Neural cell (in vitro differentiated cells): ENCODE measurements at regions not wholly inside any gene's neighbourhood (a gene's known extent, or its start where the extent isn't known, plus 50 kb on each side); places are given as distances from the start of the nearest gene placed in this dataset.
"Not testable (repeated sequence)": the region's sequence is repeated elsewhere in the genome, so short reads cannot be mapped to it uniquely, and the experiment has no call there.

Experiments used
- H2AFZ ChIP-seq: fragments of 200-600, 300-800 bp; sonication (generic), shearing (Covaris generic); 2 replicates; pipeline ENCODE4 v1.6.0; 2014; ENCODE audit warnings: low read depth, mild to moderate bottlenecking, antibody characterized with exemption, low read length, moderate library complexity
- H3F3A ChIP-seq: fragments of 200-600 bp; shearing (Covaris generic); 2 replicates; pipeline ENCODE4 v1.6.1; 2016; ENCODE audit warnings: mild to moderate bottlenecking, moderate library complexity, mixed read lengths, antibody characterized with exemption, low read length; ENCODE audit not compliant: insufficient read depth, poor library complexity, severe bottlenecking
- H3K27ac ChIP-seq: fragments of 200-600, 300-800 bp; sonication (generic), shearing (Covaris generic); 2 replicates; pipeline ENCODE4 v1.5.1; 2014; ENCODE audit warnings: mild to moderate bottlenecking, low read length, moderate library complexity
- H3K27me3 ChIP-seq: fragments of 300-800, 200-600 bp; sonication (generic), shearing (Covaris generic); 2 replicates; pipeline ENCODE4 v1.6.0; 2014; ENCODE audit warnings: mild to moderate bottlenecking, low read depth, low read length, moderate library complexity; ENCODE audit not compliant: insufficient read depth
- H3K36me3 ChIP-seq: fragments of 300-800, 200-600 bp; sonication (generic), shearing (Covaris generic); 2 replicates; pipeline ENCODE4 v1.5.1; 2014; ENCODE audit warnings: mild to moderate bottlenecking, antibody characterized with exemption, low read length, moderate library complexity; ENCODE audit not compliant: insufficient read depth
- H3K4me2 ChIP-seq: fragments of 300-800, 200-600 bp; sonication (generic), shearing (Covaris generic); 2 replicates; pipeline ENCODE4 v1.6.0; 2014; ENCODE audit warnings: mild to moderate bottlenecking, low read length
- H3K4me3 ChIP-seq: fragments of 300-800, 200-600 bp; sonication (generic), shearing (Covaris generic); 2 replicates; pipeline ENCODE4 v1.5.1; 2014; ENCODE audit warnings: mild to moderate bottlenecking, low read length, moderate library complexity
- H3K79me2 ChIP-seq: fragments of 200-600 bp; shearing (Covaris generic); replicated peaks from 2 replicates; pipeline ENCODE4 v1.6.0; 2014; ENCODE audit warnings: mild to moderate bottlenecking, low read length, moderate library complexity; ENCODE audit not compliant: insufficient read depth
- H3K9ac ChIP-seq: fragments of 300-800, 200-600 bp; sonication (generic), shearing (Covaris generic); 2 replicates; pipeline ENCODE4 v1.6.1; 2016; ENCODE audit warnings: mild to moderate bottlenecking, low read length, mixed read lengths
- H3K9me2 ChIP-seq: fragments of 200-600 bp; shearing (Covaris generic); 2 replicates; pipeline ENCODE4 v1.6.1; 2016; ENCODE audit warnings: mild to moderate bottlenecking, low read length, mixed read lengths; ENCODE audit not compliant: insufficient read depth
- H3K9me3 ChIP-seq: fragments of 200-600, 300-800 bp; sonication (generic), shearing (Covaris generic); 2 replicates; pipeline ENCODE4 v1.6.1; 2016; ENCODE audit warnings: mild to moderate bottlenecking, mixed run types, low read length, moderate library complexity, mixed read lengths
- H4K20me1 ChIP-seq: fragments of 200-600 bp; shearing (Covaris generic); 2 replicates; pipeline ENCODE4 v1.6.1; 2016; ENCODE audit warnings: mild to moderate bottlenecking, mixed run types; ENCODE audit not compliant: insufficient read depth
- CTCF ChIP-seq: fragments of 450-650 bp; IDR thresholded peaks from 2 replicates; pipeline ENCODE4 v1.5.1; 2014; ENCODE audit warnings: antibody characterized with exemption, mild to moderate bottlenecking, moderate library complexity; ENCODE audit not compliant: poor library complexity, severe bottlenecking
- SMC3 ChIP-seq: fragments of 450-650 bp; conservative IDR thresholded peaks from 2 replicates; pipeline ENCODE4 v1.6.1; 2014; ENCODE audit warnings: antibody characterized with exemption, mild to moderate bottlenecking, moderate library complexity; ENCODE audit not compliant: poor library complexity
- small RNA-seq, 3 experiments: library from RNA; depleted of rRNA; stranded (forward); fragments of <200 nt; gene quantifications; one replicate each; pipeline ENCODE3, GENCODE V24; 2012

- not testable (repeated sequence) for H3K27ac ChIP-seq, H3K9me3 ChIP-seq, H3K79me2 ChIP-seq, H3F3A ChIP-seq, H3K27me3 ChIP-seq, H3K9me2 ChIP-seq, H3K4me2 ChIP-seq, H3K36me3 ChIP-seq, H4K20me1 ChIP-seq, H2AFZ ChIP-seq
- TF ChIP-seq CTCF = peak; percentile 61
- peak; percentile 15 for TF ChIP-seq SMC3
- Histone ChIP-seq H3K4me3 (peak overlapping the region; percentile 66), H3K9ac (peak overlapping the region; percentile 53)
Measured at GRCh38 chr12:8396225-8397071, 59.3 kb upstream of the CLEC6A start.

GRCh38 chr12:8397378-8397777 is 58.4 kb upstream of the CLEC6A start:
- H3K27me3 ChIP-seq, H3K27ac ChIP-seq, H3K9me2 ChIP-seq, H3F3A ChIP-seq, H3K4me3 ChIP-seq, H3K9ac ChIP-seq, H4K20me1 ChIP-seq, H2AFZ ChIP-seq, H3K79me2 ChIP-seq, H3K4me2 ChIP-seq, H3K36me3 ChIP-seq, H3K9me3 ChIP-seq: not testable (repeated sequence)

- H3K9me2 ChIP-seq, H3K4me3 ChIP-seq, H2AFZ ChIP-seq, H3F3A ChIP-seq, H4K20me1 ChIP-seq, H3K27me3 ChIP-seq, H3K9me3 ChIP-seq, H3K27ac ChIP-seq, H3K79me2 ChIP-seq, H3K36me3 ChIP-seq, H3K9ac ChIP-seq, H3K4me2 ChIP-seq: not testable (repeated sequence)
Measured at GRCh38 chr12:8399496-8400034, 56.2 kb upstream of the CLEC6A start.

GRCh38 chr12:8403834-8404233 is 51.9 kb upstream of the CLEC6A start:
- not testable (repeated sequence) for H3F3A ChIP-seq, H3K9me2 ChIP-seq, H4K20me1 ChIP-seq, H3K9me3 ChIP-seq, H3K9ac ChIP-seq, H2AFZ ChIP-seq, H3K79me2 ChIP-seq, H3K4me2 ChIP-seq, H3K36me3 ChIP-seq, H3K4me3 ChIP-seq, H3K27ac ChIP-seq, H3K27me3 ChIP-seq

GRCh38 chr12:8404341-8404740 is 51.4 kb upstream of the CLEC6A start:
- H3K36me3 ChIP-seq, H3K9ac ChIP-seq, H3K79me2 ChIP-seq, H3K9me3 ChIP-seq, H4K20me1 ChIP-seq, H3F3A ChIP-seq, H3K27me3 ChIP-seq, H3K27ac ChIP-seq, H3K9me2 ChIP-seq, H2AFZ ChIP-seq, H3K4me3 ChIP-seq, H3K4me2 ChIP-seq: not testable (repeated sequence)

Small RNAs in the stretch of these regions (small RNA-seq; reads per million reads assigned to genes)
- 0 reads per million in 3 experiments for gene AC092745.3
